ENCODE measurements at regions not wholly inside any gene's neighbourhood (a gene's known extent, or its start where the extent isn't known, plus 50 kb on each side); places are given as distances from the start of the nearest gene placed in this dataset.

DNA sequence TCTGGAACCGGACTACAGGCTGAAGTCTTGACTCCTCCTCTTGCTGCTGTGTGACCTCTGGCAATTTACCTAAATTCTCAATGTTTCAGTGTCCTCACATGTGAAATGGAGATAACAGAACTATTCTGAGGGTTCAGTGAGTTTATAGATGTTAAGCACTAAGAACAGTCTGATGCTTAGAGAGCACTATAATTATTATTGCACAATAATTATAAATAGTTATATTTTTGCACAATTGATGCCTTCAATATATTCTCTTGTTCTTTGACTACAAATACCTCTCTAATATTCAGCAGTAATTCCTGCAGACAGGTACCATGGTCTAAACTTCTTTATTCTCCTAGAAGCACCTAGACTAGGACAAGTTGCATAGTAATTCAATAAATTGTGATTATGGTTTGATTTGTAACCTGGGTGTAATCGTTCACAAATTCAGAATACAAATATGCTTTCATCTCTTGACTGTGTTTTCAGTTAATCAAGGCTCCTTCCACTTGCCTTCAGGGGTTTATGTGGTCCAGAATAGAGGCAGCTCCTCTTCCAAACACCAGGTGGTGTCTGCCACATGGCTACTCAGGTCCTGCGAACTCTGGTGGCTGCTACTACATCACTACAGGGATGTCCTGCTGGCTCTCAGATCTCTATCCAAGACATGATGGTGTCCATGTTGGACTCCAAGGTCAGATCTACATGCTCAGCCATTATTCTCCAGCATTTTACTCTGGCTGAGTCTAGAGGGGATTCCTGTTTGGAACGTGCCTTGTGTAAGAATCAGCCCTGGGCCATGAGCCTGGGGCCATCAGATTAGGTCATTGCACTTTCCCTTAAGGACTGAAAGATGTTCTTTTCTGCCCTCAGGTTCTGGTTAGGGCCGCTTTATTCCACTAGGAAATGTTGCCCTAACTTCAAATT is 103.4 kb downstream of the QRFPR start:
- H3K4me1 ChIP-seq (ENCODE audit: control insufficient read depth, insufficient read depth, low read length), result no peaks in the 10 kb centered on the region
- peaks cover 8% of the 10 kb centered on the region for H3K27me3 ChIP-seq (replicated peaks; ENCODE audit: control insufficient read depth, insufficient read depth, low read length)
- DNase-seq (ENCODE audit: low read depth), result no peak
- no peak overlapping the region for H3K9ac ChIP-seq (ENCODE audit: low read length)
- no peak overlapping the region for H3K4me3 ChIP-seq (ENCODE audit: low read length)
- H3K9me3 ChIP-seq (ENCODE audit: control insufficient read depth, low read length), result no peaks in the 10 kb centered on the region
- no peaks in the 10 kb centered on the region for H3K36me3 ChIP-seq (ENCODE audit: control insufficient read depth, insufficient read depth, low read length, severe bottlenecking)

DNA sequence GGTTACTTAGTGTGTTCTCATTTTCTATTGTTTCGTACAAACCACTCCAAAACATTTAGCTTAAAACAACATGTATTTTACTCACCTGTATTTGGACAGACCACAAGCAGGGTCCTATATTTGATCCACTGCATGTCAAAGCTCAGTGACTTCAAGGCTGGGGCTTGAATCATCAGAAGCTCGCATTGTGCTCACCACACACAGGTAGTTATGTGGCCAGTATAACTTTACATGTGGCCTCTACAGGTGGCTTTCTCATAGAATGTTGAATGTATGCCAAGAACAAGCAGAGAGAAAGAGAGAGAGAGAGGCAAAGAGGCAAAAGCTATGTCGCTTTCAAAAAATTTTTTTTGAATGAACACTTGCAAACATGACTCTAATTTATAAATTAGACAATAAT is 107.6 kb downstream of the QRFPR start:
- DNase-seq (ENCODE audit: low read depth), result no peak
- peaks cover 8% of the 10 kb centered on the region for H3K27me3 ChIP-seq (replicated peaks; ENCODE audit: control insufficient read depth, insufficient read depth, low read length)
- no peak overlapping the region for H3K4me3 ChIP-seq (ENCODE audit: low read length)
- no peak overlapping the region for H3K9ac ChIP-seq (ENCODE audit: low read length)
- no peaks in the 10 kb centered on the region for H3K36me3 ChIP-seq (ENCODE audit: control insufficient read depth, insufficient read depth, low read length, severe bottlenecking)
- H3K4me1 ChIP-seq (ENCODE audit: control insufficient read depth, insufficient read depth, low read length), result peaks cover 3% of the 10 kb centered on the region
- H3K9me3 ChIP-seq (ENCODE audit: control insufficient read depth, low read length), result no peaks in the 10 kb centered on the region

GRCh38 chr4:121272526-121272925 is 108.3 kb downstream of the QRFPR start:
- Histone ChIP-seq H3K9ac (ENCODE audit: low read length) (no peak overlapping the region), H3K36me3 (ENCODE audit: control insufficient read depth, insufficient read depth, low read length, severe bottlenecking) (no peaks in the 10 kb centered on the region), H3K27me3 (replicated peaks; ENCODE audit: control insufficient read depth, insufficient read depth, low read length) (peaks cover 8% of the 10 kb centered on the region), H3K9me3 (ENCODE audit: control insufficient read depth, low read length) (no peaks in the 10 kb centered on the region), H3K4me3 (ENCODE audit: low read length) (no peak overlapping the region), H3K4me1 (ENCODE audit: control insufficient read depth, insufficient read depth, low read length) (peaks cover 3% of the 10 kb centered on the region)
- DNase-seq (ENCODE audit: low read depth), result peak; percentile 53

- H3K4me1 ChIP-seq (ENCODE audit: control insufficient read depth, insufficient read depth, low read length), result peaks cover 3% of the 10 kb centered on the region
- no peaks in the 10 kb centered on the region for H3K36me3 ChIP-seq (ENCODE audit: control insufficient read depth, insufficient read depth, low read length, severe bottlenecking)
- no peaks in the 10 kb centered on the region for H3K27me3 ChIP-seq (replicated peaks; ENCODE audit: control insufficient read depth, insufficient read depth, low read length)
- no peak overlapping the region for H3K9ac ChIP-seq (ENCODE audit: low read length)
- no peaks in the 10 kb centered on the region for H3K9me3 ChIP-seq (ENCODE audit: control insufficient read depth, low read length)
- no peak overlapping the region for H3K4me3 ChIP-seq (ENCODE audit: low read length)
- peak; percentile 9 for DNase-seq (ENCODE audit: low read depth)
Measured at GRCh38 chr4:121270389-121270788, 106.3 kb upstream of the TNIP3 start.

DNA sequence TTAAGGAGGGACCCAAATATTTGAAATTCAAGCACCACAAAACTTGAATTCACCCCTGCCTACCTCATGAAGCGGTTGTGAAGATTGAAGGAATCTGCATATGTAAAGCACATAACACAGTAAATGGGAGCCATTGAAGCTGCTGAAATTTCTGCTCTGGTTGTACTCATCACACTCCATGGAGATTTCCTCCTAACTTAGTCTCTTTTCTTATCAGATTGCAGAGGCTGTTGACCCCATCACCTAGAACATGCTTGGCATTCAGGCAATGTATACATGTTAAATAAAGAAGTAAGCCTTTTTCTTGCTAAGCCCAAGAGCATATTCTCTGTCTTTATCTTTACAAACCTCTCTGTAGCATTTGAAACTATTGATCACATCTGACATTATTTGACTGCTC is 104.9 kb upstream of the TNIP3 start:
- Histone ChIP-seq H3K9me3 (ENCODE audit: control insufficient read depth, low read length) (no peaks in the 10 kb centered on the region), H3K9ac (ENCODE audit: low read length) (no peak overlapping the region), H3K27me3 (replicated peaks; ENCODE audit: control insufficient read depth, insufficient read depth, low read length) (no peaks in the 10 kb centered on the region), H3K36me3 (ENCODE audit: control insufficient read depth, insufficient read depth, low read length, severe bottlenecking) (no peaks in the 10 kb centered on the region), H3K4me3 (ENCODE audit: low read length) (no peak overlapping the region), H3K4me1 (ENCODE audit: control insufficient read depth, insufficient read depth, low read length) (peaks cover 3% of the 10 kb centered on the region)
- no peak for DNase-seq (ENCODE audit: low read depth)

DNA sequence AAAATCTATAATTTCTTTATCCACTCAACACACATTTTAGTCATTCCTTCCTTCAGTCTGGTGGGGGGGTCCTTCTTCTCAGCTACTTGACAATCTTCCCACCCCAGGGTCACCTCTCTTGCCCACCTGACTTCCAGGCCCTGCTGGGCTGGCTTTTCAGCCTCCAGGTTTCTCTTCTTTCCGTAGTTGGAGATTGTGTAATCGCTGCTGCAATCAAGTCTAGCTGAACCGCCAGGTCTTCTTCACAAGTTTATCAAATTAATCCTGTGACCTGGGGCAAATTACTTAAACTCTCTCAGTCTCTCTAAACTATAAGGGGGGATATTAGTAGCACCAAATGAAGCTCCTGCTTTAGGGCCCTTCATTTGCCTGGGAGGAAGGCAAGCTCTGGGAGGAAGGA is 102.9 kb upstream of the TNIP3 start:
- no peaks in the 10 kb centered on the region for H3K9me3 ChIP-seq (ENCODE audit: control insufficient read depth, low read length)
- no peak overlapping the region for H3K4me3 ChIP-seq (ENCODE audit: low read length)
- DNase-seq (ENCODE audit: low read depth), result no peak
- no peaks in the 10 kb centered on the region for H3K36me3 ChIP-seq (ENCODE audit: control insufficient read depth, insufficient read depth, low read length, severe bottlenecking)
- H3K4me1 ChIP-seq (ENCODE audit: control insufficient read depth, insufficient read depth, low read length), result peaks cover 3% of the 10 kb centered on the region
- H3K27me3 ChIP-seq (replicated peaks; ENCODE audit: control insufficient read depth, insufficient read depth, low read length), result no peaks in the 10 kb centered on the region
- no peak overlapping the region for H3K9ac ChIP-seq (ENCODE audit: low read length)

DNA sequence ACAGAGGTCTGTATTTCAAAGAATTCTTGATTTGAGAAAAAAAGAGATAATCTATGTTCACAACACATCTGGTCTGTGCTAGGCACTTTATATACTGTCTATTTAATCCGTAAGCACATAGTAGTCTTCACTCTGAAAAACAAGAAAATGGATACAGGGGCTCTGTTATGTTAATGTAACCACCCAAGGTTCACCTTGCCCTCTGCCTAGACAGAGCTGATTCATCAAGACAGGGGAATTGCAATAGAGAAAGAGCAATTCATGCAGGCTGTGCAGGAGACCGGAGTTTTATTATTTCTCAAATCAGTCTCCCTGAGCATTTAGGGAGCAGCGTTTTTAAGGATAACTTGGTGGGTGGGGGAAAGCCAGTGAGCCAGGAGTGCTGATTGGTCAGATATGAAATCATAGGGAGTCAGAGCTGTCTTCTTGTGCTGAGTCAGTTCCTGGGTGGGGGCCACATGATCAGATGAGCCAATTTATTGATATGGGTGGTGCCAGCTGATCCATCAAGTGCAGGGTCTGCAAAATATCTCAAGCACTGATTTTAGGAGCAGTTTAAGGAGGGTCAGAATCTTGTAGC is 92.9 kb upstream of the TNIP3 start:
- H3K36me3 ChIP-seq (ENCODE audit: control insufficient read depth, insufficient read depth, low read length, severe bottlenecking), result no peaks in the 10 kb centered on the region
- H3K4me1 ChIP-seq (ENCODE audit: control insufficient read depth, insufficient read depth, low read length), result peaks cover 11% of the 10 kb centered on the region
- H3K9ac ChIP-seq (ENCODE audit: low read length), result no peak overlapping the region
- no peaks in the 10 kb centered on the region for H3K27me3 ChIP-seq (replicated peaks; ENCODE audit: control insufficient read depth, insufficient read depth, low read length)
- H3K4me3 ChIP-seq (ENCODE audit: low read length), result no peak overlapping the region
- no peaks in the 10 kb centered on the region for H3K9me3 ChIP-seq (ENCODE audit: control insufficient read depth, low read length)
- DNase-seq (ENCODE audit: low read depth), result no peak

DNA sequence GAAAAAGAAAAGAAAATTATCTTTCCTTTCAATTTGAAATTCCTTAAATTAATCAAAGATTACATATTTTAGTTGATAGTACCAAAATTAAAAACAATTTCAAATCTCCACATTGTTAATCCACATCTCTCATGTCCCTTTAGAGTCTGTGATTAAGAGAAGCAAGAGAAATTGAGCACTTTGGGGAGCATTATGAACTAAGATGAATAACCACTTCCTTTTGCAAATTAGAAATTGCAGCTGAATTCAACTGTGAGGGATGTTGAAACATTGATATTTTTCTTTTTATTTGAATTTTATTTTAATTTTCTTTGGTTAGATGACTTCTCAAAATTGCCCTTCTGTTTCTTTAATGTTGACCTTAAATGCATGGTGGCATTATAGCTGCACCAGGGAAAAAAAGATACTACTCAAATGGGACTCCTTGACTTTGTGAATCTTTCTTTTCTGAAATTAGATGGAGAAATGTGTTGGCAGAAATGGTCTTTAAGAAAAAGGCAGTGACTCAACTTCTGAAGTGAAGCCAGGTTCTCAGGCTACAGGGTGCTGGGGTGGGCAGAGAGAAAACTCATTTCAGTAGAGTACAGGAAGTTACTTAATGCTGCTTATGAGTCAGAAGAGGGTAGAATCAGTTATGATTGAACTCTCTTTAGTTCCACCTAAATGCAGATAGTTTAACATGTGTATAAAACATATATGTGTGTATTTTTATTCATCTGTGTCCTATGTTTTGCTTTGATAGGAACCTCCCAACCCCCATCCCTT is 92.0 kb upstream of the TNIP3 start:
- DNase-seq (ENCODE audit: low read depth), result peak; percentile 96
- H3K4me1 ChIP-seq (ENCODE audit: control insufficient read depth, insufficient read depth, low read length), result peaks cover 11% of the 10 kb centered on the region
- no peaks in the 10 kb centered on the region for H3K36me3 ChIP-seq (ENCODE audit: control insufficient read depth, insufficient read depth, low read length, severe bottlenecking)
- no peaks in the 10 kb centered on the region for H3K9me3 ChIP-seq (ENCODE audit: control insufficient read depth, low read length)
- H3K9ac ChIP-seq (ENCODE audit: low read length), result no peak overlapping the region
- H3K27me3 ChIP-seq (replicated peaks; ENCODE audit: control insufficient read depth, insufficient read depth, low read length), result no peaks in the 10 kb centered on the region
- H3K4me3 ChIP-seq (ENCODE audit: low read length), result no peak overlapping the region

DNA sequence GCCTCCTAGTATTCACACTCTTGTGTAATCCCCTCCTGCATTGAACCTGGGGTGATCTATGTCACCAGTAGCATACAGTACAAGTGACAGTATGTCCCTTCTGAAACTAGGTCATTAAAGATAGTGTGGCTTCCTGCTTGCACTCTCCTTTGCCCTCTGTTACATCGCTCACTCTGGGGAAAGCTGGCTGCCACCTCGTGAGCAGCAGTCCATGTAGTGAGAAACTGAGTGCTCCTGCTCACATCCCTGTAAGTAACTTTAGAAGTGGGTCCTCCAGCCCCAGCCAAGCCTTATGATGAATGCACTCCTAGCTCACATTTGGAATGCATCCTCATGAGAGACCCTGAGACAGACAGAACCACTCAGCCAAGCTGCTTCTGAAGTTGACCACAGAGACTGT is 89.8 kb upstream of the TNIP3 start:
- no peaks in the 10 kb centered on the region for H3K9me3 ChIP-seq (ENCODE audit: control insufficient read depth, low read length)
- no peak for DNase-seq (ENCODE audit: low read depth)
- H3K9ac ChIP-seq (ENCODE audit: low read length), result no peak overlapping the region
- H3K36me3 ChIP-seq (ENCODE audit: control insufficient read depth, insufficient read depth, low read length, severe bottlenecking), result no peaks in the 10 kb centered on the region
- H3K4me1 ChIP-seq (ENCODE audit: control insufficient read depth, insufficient read depth, low read length), result peaks cover 11% of the 10 kb centered on the region
- no peak overlapping the region for H3K4me3 ChIP-seq (ENCODE audit: low read length)
- H3K27me3 ChIP-seq (replicated peaks; ENCODE audit: control insufficient read depth, insufficient read depth, low read length), result no peaks in the 10 kb centered on the region

DNA sequence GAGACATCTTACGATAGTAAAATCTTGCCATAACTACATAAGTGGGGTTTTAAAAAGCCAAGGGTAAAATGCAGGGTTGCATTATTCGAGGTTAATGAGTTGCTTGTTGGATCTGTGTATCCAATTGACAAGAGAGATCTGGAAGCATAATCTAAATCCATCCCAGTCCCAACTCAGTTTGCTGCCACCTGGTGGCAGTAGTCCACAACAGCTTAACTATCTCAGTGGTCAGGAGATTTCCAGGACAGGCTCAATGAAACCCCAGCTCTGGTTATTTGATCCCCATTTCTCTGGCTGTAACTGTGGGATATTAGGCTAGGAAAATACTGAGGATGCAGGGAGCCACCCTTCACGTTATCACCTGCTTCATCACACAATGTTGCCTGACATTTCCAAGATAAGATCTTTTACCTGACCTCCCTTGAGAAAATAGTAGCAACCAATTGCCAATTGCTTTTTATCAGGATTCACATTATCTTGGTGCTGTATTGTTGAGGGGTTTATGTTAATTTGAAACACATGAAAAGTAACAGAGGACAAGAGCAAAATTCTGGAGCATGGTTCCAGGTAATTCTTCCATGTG is 88.2 kb upstream of the TNIP3 start:
- no peaks in the 10 kb centered on the region for H3K9me3 ChIP-seq (ENCODE audit: control insufficient read depth, low read length)
- H3K36me3 ChIP-seq (ENCODE audit: control insufficient read depth, insufficient read depth, low read length, severe bottlenecking), result no peaks in the 10 kb centered on the region
- peaks cover 11% of the 10 kb centered on the region for H3K4me1 ChIP-seq (ENCODE audit: control insufficient read depth, insufficient read depth, low read length)
- H3K4me3 ChIP-seq (ENCODE audit: low read length), result no peak overlapping the region
- no peaks in the 10 kb centered on the region for H3K27me3 ChIP-seq (replicated peaks; ENCODE audit: control insufficient read depth, insufficient read depth, low read length)
- peak; percentile 91 for DNase-seq (ENCODE audit: low read depth)
- no peak overlapping the region for H3K9ac ChIP-seq (ENCODE audit: low read length)

DNA sequence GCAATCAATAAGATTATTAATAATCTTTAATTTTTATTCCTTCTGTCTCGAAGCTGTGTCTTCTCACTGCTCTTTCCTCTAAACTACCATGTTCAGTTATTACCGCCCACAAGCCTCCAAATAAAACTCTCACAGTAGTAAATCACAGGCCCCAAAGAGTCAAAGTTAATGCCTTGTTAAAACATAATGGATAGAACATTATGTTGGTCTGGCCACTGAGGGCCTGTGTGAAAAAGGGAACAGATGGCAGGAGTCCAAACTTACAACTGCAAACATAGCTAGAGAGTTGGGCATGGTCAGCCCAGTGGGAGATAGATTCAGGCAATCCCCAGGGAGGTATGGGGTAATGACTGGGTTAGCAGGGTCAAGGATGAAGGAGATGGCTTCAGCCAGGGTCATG is 84.6 kb upstream of the TNIP3 start:
- Histone ChIP-seq H3K9ac (ENCODE audit: low read length) (no peak overlapping the region), H3K27me3 (replicated peaks; ENCODE audit: control insufficient read depth, insufficient read depth, low read length) (no peaks in the 10 kb centered on the region)
- DNase-seq (ENCODE audit: low read depth), result no peak

More for the DNA sequence above, 84.6 kb upstream of the TNIP3 start:
- no peaks in the 10 kb centered on the region for H3K9me3 ChIP-seq (ENCODE audit: control insufficient read depth, low read length)
- H3K36me3 ChIP-seq (ENCODE audit: control insufficient read depth, insufficient read depth, low read length, severe bottlenecking), result no peaks in the 10 kb centered on the region
- H3K4me3 ChIP-seq (ENCODE audit: low read length), result no peak overlapping the region
- H3K4me1 ChIP-seq (ENCODE audit: control insufficient read depth, insufficient read depth, low read length), result no peaks in the 10 kb centered on the region
